Forelimb muscle (tissue), 1 donor: ENCODE measurements at regions not wholly inside any gene's neighbourhood (a gene's known extent, or its start where the extent isn't known, plus 50 kb on each side); places are given as distances from the start of the nearest gene placed in this dataset.
A peak's percentile ranks its signal among the peaks of the same experiment; 100 is the strongest.

ENCODE experiments used
- DNase-seq: peaks from one replicate; pipeline ENCODE4 v3.0.0-alpha.2; 2013; ENCODE audit warnings: low read depth

GRCh38 chr13:50071379-50071778 lies 56.1 kb downstream of the KCNRG start:
- no peak for DNase-seq

DNA sequence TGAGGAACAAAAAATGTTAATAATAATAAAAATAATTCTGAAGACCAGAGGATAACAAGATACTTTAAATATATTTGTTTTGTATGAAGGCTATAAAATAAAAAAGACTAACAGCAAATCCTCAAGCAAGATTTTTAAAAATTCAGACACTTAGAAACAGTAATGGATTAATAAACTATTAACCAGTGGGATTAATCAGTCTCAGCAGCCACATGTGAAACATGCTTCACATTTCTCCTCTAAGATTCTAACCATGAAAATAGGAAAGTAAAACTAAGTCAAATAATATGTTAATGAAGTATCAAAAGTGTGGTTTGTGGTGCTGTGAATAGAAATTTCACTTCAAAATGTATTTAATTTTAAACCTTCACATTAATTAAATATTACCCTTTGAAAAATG lies 57.4 kb downstream of the KCNRG start:
- DNase-seq = no peak

DNA sequence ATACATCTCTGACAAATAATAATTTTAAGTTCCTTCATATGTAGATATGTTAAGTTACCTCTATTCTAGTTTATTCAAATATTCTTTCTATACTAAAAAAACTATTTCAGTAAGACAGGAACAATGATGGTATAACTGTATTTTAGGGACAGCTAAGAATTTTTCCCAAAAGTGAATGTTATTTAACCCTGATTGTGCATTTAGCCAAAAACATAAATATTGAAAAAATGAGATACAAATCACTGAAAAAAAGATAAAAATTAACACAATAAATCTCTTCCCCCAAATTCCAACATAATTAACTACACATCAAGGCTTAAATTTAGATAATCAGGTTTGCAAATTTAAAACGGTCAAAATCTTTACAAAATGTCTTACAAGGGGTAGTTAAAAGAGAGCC lies 58.1 kb downstream of the KCNRG start:
- no peak for DNase-seq

DNA sequence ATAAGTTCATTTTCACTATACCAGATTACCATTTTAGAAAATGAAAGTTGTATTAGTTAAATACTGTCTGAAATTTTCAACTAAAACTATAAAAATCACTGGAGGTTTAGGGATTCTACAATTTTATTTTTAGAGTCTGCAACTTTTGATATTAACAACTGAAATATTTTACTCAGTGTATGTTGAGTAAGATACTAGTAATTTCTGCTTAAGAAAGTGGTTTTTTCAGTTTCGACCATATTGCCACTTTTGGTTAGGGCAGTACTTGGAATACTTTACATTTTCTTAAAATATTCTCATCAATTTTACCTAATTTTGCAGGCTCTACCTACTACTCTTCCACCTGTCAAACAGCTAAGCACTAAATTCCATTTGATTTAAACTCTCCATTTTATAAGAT lies 59.6 kb downstream of the KCNRG start:
- DNase-seq = no peak

- no peak for DNase-seq
Measured at GRCh38 chr13:50075619-50076097, 60.4 kb downstream of the KCNRG start.

- DNase-seq = no peak
Measured at GRCh38 chr13:50077431-50077830, 62.2 kb downstream of the KCNRG start.

GRCh38 chr13:50078231-50078894 lies 63.1 kb downstream of the KCNRG start:
- DNase-seq = no peak

DNA sequence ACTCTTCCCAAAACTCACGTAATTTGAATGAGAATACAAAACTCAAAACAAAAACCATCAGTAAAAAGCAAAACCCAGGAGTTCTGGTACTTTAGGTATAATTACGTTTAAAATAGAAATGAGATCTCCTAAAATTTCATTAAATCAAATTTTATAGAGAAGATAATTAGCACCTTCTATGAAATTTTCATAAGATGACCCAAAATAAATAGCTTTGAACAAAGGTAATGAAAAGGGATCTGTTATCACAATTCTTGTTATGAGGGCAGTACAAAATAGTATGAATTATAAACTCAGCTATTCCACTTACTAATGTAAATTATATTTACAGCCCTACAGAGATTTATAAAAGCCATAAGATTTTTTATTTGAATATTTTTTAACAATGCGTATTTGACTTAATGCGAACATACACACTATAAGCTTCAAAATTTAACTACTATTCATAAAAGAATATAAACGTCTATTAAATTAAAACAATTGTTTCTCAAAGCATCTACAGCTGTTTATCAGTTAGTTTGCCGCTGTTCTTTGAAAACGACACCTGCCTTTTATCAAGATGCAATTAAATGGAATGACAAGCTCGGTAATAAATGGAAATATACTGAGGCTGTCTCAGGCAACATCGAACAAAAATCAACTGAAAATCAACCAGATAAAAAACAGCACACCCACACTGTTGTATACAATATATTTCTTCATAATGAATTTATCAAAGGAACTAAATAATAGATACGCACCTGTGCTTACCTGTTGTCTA lies 63.8 kb downstream of the KCNRG start:
- no peak for DNase-seq

GRCh38 chr13:50079655-50080202 lies 64.5 kb downstream of the KCNRG start:
- no peak for DNase-seq

GRCh38 chr13:50080203-50080910 lies 65.1 kb downstream of the KCNRG start:
- no peak for DNase-seq

- DNase-seq = no peak
Measured at GRCh38 chr13:50080911-50081678, 65.9 kb downstream of the KCNRG start.

GRCh38 chr13:50081679-50082425 lies 66.6 kb downstream of the KCNRG start:
- DNase-seq = peak; percentile 97

GRCh38 chr13:50082426-50083281 lies 67.4 kb downstream of the KCNRG start:
- no peak for DNase-seq

DNA sequence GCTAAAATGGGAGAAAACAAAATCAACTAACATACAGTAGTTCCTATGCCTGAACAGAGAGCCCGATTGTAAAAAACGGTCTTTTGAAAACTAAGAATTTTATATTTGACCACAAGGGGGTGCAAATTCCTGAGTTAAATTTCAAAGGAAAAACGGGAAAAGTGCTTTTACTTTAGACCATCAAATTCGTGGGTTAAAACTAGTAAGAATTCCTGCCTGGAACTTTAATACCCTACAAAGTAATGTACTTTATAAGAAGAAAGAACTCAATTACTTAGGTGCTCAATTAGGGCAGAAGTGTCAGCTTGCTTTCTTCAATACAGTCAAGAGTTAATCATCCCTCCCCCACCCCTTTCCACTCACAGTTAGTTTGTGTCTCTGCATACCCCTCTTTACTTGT lies 69.8 kb downstream of the KCNRG start:
- no peak for DNase-seq

GRCh38 chr13:50089633-50090032 lies 74.4 kb downstream of the KCNRG start:
- DNase-seq = no peak

- DNase-seq = no peak
Measured at GRCh38 chr13:50090211-50090610, 75.0 kb downstream of the KCNRG start.

GRCh38 chr13:50094615-50095293 lies 79.5 kb downstream of the KCNRG start:
- no peak for DNase-seq

DNA sequence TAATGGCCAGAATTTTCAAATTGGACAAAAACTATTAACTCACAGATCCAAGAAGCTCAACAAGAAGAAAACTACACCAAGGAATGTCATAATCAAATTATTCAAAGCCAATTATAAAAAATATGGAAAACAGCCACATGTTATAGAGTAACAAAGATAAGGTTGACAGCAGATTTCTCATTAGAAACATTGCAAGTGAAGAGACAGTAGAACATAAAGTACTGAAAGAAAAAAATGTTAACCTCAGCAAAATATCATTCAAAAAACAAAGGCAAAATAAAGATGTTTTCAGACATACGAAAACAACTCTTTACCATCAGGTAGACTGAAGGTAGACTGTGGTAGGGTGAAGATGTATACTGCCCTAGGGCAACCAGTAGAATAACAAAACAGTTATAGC lies 83.4 kb downstream of the KCNRG start:
- no peak for DNase-seq

- DNase-seq = no peak
Measured at GRCh38 chr13:50099473-50099872, 84.2 kb downstream of the KCNRG start.
